ENCODE measurements at regions not wholly inside any gene's neighbourhood (a gene's known extent, or its start where the extent isn't known, plus 50 kb on each side); places are given as distances from the start of the nearest gene placed in this dataset.
A peak's percentile ranks its signal among the peaks of the same experiment; 100 is the strongest.

GRCh38 chr3:139120086-139121056 lies 75.7 kb upstream of the PRR23C start:
- Histone ChIP-seq H3K27ac (ENCODE audit: poor library complexity, severe bottlenecking) (no peak overlapping the region), H3K4me3 (ENCODE audit: severe bottlenecking) (no peak overlapping the region), H3K27me3 (ENCODE audit: insufficient read depth, poor library complexity, severe bottlenecking) (no peaks in the 10 kb centered on the region), H3K4me1 (ENCODE audit: insufficient read depth, poor library complexity, severe bottlenecking) (peaks cover 5% of the 10 kb centered on the region), H3K36me3 (ENCODE audit: low read depth) (no peaks in the 10 kb centered on the region), H3K9me3 (ENCODE audit: severe bottlenecking) (no peaks in the 10 kb centered on the region)
- DNase-seq (ENCODE audit: low spot score) (peak; percentile 6), ATAC-seq (ENCODE audit: low read depth) (no peak)
- TF ChIP-seq, protein P1, sequence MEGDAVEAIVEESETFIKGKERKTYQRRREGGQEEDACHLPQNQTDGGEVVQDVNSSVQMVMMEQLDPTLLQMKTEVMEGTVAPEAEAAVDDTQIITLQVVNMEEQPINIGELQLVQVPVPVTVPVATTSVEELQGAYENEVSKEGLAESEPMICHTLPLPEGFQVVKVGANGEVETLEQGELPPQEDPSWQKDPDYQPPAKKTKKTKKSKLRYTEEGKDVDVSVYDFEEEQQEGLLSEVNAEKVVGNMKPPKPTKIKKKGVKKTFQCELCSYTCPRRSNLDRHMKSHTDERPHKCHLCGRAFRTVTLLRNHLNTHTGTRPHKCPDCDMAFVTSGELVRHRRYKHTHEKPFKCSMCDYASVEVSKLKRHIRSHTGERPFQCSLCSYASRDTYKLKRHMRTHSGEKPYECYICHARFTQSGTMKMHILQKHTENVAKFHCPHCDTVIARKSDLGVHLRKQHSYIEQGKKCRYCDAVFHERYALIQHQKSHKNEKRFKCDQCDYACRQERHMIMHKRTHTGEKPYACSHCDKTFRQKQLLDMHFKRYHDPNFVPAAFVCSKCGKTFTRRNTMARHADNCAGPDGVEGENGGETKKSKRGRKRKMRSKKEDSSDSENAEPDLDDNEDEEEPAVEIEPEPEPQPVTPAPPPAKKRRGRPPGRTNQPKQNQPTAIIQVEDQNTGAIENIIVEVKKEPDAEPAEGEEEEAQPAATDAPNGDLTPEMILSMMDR (IDR thresholded peaks at IDR 0.05; ENCODE audit: poor library complexity, severe bottlenecking) = no peak

DNA sequence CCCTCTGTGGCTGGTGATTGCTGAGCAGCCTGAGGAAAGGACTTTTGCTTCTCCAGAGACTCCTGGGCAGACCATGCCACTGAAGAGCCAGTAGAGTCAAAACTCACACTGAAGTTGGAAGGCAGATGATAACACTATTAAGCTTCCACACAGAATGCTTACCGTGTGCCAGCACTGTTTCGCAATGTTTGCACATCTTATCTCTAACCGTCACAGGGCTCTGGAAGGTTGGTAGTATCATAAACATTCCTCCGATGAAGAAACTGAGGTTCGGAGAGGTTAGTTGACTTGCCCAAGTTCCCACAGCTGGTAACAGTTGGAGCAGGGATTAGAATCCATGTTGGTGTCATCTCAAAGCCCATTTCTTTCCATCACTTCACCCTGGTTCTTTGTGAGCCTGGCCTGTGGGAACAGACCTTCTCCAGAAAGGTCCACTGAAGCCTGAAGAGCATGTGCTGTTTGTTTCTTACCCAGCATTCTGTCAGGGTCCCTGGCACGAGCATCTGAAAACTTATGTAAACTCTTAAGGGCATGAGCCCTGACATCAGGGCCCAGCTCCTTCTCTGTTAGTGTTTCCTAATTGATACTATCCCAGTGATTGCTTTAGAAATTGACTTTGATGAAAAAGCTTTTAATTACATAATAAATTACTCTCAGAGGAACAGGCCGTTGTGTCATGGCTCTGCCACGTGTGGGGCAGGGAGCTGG lies 77.0 kb upstream of the PRR23C start:
- no peak for DNase-seq (ENCODE audit: low spot score)
- Histone ChIP-seq H3K9me3 (ENCODE audit: severe bottlenecking) (no peaks in the 10 kb centered on the region), H3K36me3 (ENCODE audit: low read depth) (no peaks in the 10 kb centered on the region)

DNA sequence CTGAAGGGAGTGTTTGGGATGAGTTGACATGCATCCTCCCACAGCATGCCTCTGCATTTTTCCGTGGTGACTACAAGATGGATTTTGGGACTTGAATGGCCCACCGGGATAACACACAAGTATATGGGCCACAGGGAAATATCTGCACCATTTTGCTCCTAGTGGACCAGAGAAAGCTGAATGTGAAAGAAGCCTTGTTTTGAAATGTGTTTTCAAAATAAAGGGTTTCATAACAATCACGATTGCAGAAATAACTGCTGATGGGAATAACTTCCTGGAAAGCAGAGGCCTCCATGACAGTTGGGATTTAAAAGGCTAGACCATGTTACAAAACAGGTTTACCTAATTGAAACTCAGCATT lies 77.5 kb upstream of the PRR23C start:
- DNase-seq (ENCODE audit: low spot score) (peak; percentile 13), ATAC-seq (ENCODE audit: low read depth) (no peak)

More for the DNA sequence above, 77.0 kb upstream of the PRR23C start:
- ATAC-seq (ENCODE audit: low read depth) = no peak
- TF ChIP-seq, protein P1 (IDR thresholded peaks at IDR 0.05; ENCODE audit: poor library complexity, severe bottlenecking) = no peak
- Histone ChIP-seq H3K4me3 (ENCODE audit: severe bottlenecking) (no peak overlapping the region), H3K4me1 (ENCODE audit: insufficient read depth, poor library complexity, severe bottlenecking) (peaks cover 2% of the 10 kb centered on the region), H3K27ac (ENCODE audit: poor library complexity, severe bottlenecking) (no peak overlapping the region), H3K27me3 (ENCODE audit: insufficient read depth, poor library complexity, severe bottlenecking) (no peaks in the 10 kb centered on the region)

GRCh38 chr3:139122612-139123011 lies 77.9 kb upstream of the PRR23C start:
- ATAC-seq (ENCODE audit: low read depth) = no peak
- Histone ChIP-seq H3K4me3 (ENCODE audit: severe bottlenecking) (no peak overlapping the region), H3K27me3 (ENCODE audit: insufficient read depth, poor library complexity, severe bottlenecking) (no peaks in the 10 kb centered on the region), H3K36me3 (ENCODE audit: low read depth) (no peaks in the 10 kb centered on the region), H3K9me3 (ENCODE audit: severe bottlenecking) (no peaks in the 10 kb centered on the region), H3K4me1 (ENCODE audit: insufficient read depth, poor library complexity, severe bottlenecking) (no peaks in the 10 kb centered on the region), H3K27ac (ENCODE audit: poor library complexity, severe bottlenecking) (no peak overlapping the region)
- TF ChIP-seq, protein P1 (IDR thresholded peaks at IDR 0.05; ENCODE audit: poor library complexity, severe bottlenecking) = no peak
- DNase-seq (ENCODE audit: low spot score) = peak; percentile 14

More for the DNA sequence above, 77.5 kb upstream of the PRR23C start:
- Histone ChIP-seq H3K27me3 (ENCODE audit: insufficient read depth, poor library complexity, severe bottlenecking) (no peaks in the 10 kb centered on the region), H3K4me1 (ENCODE audit: insufficient read depth, poor library complexity, severe bottlenecking) (no peaks in the 10 kb centered on the region), H3K9me3 (ENCODE audit: severe bottlenecking) (no peaks in the 10 kb centered on the region), H3K4me3 (ENCODE audit: severe bottlenecking) (no peak overlapping the region), H3K36me3 (ENCODE audit: low read depth) (no peaks in the 10 kb centered on the region), H3K27ac (ENCODE audit: poor library complexity, severe bottlenecking) (no peak overlapping the region)
- TF ChIP-seq, protein P1 (IDR thresholded peaks at IDR 0.05; ENCODE audit: poor library complexity, severe bottlenecking) = no peak
